ENCODE measurements at regions not wholly inside any gene's neighbourhood (a gene's known extent, or its start where the extent isn't known, plus 50 kb on each side); places are given as distances from the start of the nearest gene placed in this dataset.
"Not testable (repeated sequence)": the region's sequence is repeated elsewhere in the genome, so short reads cannot be mapped to it uniquely, and the experiment has no call there.

DNA sequence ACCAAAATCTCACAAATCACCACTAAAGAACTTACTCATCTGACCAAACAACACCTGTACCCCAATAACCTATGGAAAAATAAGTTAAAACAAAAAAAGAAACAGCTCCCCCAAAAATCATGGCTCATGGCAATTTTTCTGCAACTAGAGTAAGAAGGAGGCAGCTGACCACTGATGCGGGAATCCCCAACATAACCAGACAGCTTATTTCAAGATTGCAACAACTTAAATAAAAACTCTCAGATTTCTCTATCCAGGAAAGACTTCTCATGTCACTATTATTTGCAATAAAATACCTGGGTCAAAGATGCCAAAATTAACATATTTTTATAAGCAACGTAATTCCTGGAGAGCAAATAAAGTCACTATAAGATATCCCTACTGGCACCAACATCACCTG, 128.1 kb upstream of the LY86 start:
- no peak for DNase-seq (ENCODE audit: low read depth, low spot score)
- in situ Hi-C loops (cut with HindIII; ENCODE audit: low pct_unique_long_range_greater_than_20kb, low sequenced_read_pairs) = no loop called here

DNA sequence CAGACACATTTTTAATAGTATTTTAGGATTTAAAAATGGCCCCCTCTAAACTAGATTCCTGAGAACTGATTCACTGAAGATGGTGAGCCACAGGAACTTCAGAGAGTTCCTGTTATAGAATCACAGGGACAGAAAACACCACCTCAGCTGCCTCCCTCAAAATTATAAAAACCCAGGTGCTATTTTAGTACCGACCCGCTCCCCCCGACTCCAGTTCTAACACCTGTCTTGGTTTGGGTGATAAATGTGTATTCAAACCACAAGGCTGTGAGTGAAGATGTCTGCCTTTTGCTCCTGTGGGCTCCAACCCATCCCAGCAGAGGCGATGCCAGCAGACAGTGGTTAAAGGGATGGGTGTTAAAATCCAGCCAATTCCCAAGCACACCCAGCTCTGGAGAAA, 127.4 kb upstream of the LY86 start:
- DNase-seq (ENCODE audit: low read depth, low spot score) = no peak
- in situ Hi-C loops (cut with HindIII; ENCODE audit: low pct_unique_long_range_greater_than_20kb, low sequenced_read_pairs) = no loop called here

DNA sequence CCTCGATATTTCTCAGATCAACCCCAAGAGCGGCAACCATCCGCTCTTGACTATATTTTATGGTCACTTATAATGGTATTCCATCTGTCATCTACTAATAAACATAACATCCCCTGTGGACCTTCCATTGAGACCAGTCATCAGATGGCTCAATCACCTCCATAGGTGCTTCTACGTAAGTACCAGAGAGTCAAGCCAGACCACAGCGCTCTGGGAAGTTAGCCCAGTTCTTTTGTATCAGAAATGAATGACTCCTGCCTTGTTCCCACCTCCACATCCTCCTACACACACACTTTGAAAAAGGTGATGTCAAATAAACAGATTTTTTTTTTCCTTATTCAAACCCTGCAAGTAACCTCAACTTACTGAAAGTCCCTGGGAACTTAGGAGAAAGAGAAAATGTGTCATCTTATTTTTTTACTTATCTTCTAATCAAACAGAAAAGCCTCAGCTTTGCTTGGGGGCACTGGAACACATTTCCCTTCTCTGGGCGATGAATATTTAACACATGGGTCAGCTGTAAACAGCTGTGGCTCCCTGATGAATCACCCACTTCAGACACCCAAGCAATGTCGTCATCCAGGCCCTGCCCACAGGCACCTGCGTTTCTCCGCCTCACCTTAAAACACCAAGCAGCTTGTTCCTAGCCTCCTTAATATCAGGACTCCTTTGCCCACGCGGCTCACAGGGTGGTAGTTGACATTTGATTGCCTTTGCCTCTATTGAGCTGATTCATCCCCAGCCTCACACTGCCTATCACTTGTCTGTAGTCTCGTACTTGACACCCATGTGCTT, 121.4 kb upstream of the LY86 start:
- no peak for DNase-seq (ENCODE audit: low read depth, low spot score)
- in situ Hi-C loops (cut with HindIII; ENCODE audit: low pct_unique_long_range_greater_than_20kb, low sequenced_read_pairs) = no loop called here

DNA sequence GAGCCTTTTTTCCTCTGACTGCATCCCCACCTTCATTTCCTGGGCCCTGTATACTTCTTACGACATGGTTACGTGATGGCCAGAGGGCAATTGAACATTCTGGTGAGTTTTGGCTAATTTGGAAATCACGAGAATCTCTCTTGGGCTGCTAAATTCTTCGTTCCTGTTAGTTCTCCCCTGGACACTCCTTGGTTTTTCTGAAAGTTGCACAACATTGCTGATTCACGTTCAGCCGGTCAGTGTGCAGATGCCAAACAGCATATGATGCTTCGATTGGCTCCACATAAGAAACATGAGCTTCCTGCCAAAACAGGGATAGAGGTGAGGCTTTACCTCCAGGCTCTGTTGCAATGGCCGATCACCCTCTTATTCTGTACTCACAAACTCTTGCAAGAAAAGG, 119.4 kb upstream of the LY86 start:
- no peak for DNase-seq (ENCODE audit: low read depth, low spot score)
- in situ Hi-C loops (cut with HindIII; ENCODE audit: low pct_unique_long_range_greater_than_20kb, low sequenced_read_pairs) = no loop called here

DNA sequence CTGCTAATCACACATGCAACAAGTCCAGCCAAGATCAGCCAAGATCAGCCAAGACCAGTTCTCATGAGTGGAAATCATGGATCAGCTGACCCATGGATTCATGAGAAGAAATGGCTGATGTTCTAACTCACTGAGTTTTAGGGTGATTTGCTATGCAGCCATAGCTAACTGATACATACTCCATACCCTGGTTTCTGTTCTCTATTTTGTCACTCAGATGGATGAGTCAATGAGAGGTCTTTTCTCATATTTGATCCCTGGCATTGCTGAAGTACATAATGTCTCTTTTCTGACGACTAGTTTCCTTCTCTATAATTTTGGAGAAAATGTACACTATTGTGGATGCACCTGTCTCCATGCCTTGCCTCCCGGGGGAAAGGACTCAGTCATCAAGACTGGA, 118.4 kb upstream of the LY86 start:
- DNase-seq (ENCODE audit: low read depth, low spot score) = no peak
- in situ Hi-C loops (cut with HindIII; ENCODE audit: low pct_unique_long_range_greater_than_20kb, low sequenced_read_pairs) = no loop called here

DNA sequence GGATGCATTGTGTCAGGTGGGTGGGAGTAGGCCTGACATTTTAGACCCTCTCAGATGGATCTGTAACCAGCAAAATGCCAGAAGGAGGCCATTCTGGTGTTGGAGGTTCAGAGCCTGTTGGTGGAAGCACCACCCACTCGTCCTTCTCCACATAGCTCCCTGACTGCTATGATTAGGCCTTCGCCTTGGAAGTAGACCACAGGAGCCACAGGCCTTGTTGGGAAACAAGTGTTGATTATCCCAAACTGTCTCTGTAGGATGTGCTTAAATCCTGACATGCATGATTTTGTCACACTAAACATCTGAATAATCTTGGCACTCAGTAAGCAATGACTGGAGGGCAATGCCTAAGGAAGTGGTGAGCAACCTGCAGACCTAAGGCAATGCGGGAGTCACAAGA, 117.2 kb upstream of the LY86 start:
- in situ Hi-C loops (cut with HindIII; ENCODE audit: low pct_unique_long_range_greater_than_20kb, low sequenced_read_pairs) = no loop called here
- no peak for DNase-seq (ENCODE audit: low read depth, low spot score)

DNA sequence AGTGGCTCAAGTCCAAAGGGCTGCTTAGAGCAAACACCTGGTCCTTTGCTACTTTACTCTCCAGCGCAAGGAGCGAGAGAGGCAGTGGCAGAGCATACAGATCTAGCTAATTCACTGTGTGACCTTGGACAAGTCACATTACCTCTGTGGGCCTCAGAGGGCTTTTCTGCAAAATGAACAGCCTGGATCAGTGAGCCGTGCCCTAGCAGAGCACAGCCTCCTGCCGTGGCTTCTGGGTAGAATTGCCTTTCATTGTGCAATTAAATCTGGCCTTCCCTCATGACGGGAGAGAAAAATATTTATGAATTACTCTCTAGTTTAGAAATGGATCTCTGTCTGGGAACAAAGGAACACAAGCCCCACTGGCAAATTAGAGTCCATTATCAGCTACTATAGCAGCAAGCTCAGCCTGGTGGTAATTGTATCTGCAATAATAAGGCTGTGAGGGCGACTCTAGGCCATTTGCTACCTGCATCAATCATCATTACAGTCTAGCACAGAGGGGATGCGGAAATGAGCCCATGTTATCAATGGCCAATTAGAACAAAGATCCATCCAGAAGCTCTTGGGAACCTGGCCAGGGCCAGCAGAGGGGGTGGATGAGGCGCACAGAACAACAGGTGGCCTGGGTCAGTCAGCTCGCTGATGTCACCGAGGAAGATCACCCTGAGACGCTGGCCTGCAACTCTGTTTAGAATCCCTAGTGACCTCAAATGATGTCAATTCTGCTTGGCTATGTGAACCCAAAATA, 114.2 kb upstream of the LY86 start:
- no peak for DNase-seq (ENCODE audit: low read depth, low spot score)

DNA sequence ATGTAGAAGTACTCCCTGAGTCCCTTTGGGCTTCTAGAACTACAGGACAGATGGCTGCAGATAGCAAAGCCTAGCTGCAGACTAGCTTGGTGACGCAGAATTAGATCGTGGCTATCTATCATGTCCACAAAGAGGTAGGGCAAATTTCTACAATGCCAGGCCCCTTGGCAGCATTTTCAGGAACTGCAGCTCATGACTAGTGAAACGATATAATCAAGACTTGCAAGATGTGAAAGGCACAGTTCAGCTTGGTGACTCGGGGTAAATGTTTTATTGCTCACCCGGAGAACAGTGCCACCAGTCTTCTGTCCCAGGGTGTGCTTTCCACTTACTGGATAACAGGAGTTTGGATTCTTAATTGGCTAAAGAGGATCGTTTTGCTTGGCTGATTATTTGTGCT, 108.7 kb upstream of the LY86 start:
- no peak for DNase-seq (ENCODE audit: low read depth, low spot score)
- in situ Hi-C loops (cut with HindIII; ENCODE audit: low pct_unique_long_range_greater_than_20kb, low sequenced_read_pairs) = no loop called here

More for the DNA sequence above, 114.2 kb upstream of the LY86 start:
- in situ Hi-C loops (cut with HindIII; ENCODE audit: low pct_unique_long_range_greater_than_20kb, low sequenced_read_pairs) = no loop called here

DNA sequence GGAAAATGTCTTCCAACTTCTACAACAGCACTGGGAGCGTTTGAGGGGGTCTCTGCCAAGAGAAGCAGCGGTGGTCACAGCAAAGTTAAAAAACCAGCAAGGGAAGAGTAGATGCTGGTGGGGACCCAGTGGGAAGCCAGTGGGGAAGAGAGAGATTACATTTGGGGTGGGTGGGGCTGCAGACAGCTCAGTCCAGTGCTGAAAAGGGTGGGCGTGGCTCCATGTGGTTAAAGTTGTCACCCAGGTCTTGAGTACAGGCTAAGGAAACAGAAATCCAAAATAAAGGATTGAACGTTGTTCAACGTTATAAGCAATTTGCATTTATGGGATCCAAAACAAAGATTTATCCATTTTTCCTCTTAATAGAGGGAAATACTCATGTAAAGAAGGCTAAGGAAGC, 106.3 kb upstream of the LY86 start:
- in situ Hi-C loops (cut with HindIII; ENCODE audit: low pct_unique_long_range_greater_than_20kb, low sequenced_read_pairs) = no loop called here
- no peak for DNase-seq (ENCODE audit: low read depth, low spot score)

DNA sequence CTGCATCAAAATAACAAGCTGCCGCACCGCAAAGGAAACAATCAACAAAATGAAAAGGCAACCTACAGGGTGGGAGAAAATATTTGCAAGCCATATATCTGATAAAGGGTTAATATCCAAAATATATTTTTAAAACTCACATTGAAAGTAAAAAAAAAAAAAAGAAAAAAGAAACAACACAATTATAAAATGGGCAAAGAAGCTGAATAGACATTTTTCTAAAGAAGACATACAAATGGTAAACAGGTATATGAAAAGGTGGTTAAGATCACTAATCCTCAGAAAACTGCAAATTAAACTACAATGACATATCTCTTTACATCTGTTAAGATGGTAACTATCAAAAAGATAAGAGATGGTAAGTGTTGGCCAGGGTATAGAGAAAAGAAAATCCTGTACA, 105.4 kb upstream of the LY86 start:
- in situ Hi-C loops (cut with HindIII; ENCODE audit: low pct_unique_long_range_greater_than_20kb, low sequenced_read_pairs) = no loop called here

DNA sequence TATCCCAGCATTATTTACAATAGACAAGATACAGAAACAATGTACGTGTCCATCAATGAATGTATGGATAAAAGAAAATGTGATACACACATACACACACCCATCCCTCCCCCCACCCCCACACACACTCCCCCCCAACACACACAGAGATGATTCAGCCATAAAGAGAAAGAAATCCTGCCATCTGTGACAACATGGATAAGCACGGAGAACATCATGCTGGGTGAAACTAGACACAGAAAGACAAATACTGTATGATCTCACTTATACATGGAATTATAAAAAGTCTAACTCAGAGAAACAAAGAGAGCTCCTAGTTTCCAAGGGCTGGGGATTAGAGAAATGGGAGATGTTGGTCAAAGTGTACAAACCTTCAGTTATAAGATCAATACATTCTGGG, 104.8 kb upstream of the LY86 start:
- in situ Hi-C loops (cut with HindIII; ENCODE audit: low pct_unique_long_range_greater_than_20kb, low sequenced_read_pairs) = no loop called here
- DNase-seq (ENCODE audit: low read depth, low spot score) = no peak

More for the DNA sequence above, 105.4 kb upstream of the LY86 start:
- DNase-seq (ENCODE audit: low read depth, low spot score) = no peak

DNA sequence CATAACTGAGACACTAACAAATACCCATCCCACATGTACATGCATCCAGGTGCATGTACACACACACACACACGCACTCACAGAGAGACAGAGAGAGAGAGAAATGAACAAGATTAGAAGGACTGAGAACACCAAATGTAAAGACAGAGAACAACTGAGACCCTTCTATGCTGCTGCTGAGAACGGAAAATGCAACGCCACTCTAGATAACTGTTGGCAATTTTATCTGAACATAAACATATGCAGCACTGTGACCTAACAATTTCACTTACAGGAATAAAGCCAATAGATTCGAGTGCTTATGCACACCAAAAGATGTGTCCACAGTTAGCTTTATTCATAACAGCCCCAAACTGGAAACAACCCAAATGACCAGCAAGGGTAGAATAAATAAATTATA, 103.8 kb upstream of the LY86 start:
- in situ Hi-C loops (cut with HindIII; ENCODE audit: low pct_unique_long_range_greater_than_20kb, low sequenced_read_pairs) = no loop called here
- no peak for DNase-seq (ENCODE audit: low read depth, low spot score)

DNA sequence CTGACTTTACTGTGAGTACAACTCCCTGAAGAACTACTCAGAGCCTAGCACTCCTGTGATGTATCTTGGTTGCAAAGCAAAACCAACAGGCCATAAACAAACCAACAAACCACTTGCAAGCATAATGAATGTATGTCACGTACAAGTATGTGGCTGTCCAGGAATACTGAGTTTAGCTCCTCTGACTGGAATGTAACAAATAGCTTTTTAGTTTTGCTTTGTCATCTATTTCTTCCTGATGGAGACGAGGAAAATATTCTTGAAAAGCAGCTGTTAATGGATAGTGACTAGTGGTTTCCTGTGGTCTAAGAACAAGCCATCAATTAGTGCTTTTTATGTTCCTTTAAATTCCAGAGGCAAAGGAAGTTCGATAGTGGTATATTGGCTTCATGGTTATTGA, 101.9 kb upstream of the LY86 start:
- no peak for DNase-seq (ENCODE audit: low read depth, low spot score)
- in situ Hi-C loops (cut with HindIII; ENCODE audit: low pct_unique_long_range_greater_than_20kb, low sequenced_read_pairs) = no loop called here

DNA sequence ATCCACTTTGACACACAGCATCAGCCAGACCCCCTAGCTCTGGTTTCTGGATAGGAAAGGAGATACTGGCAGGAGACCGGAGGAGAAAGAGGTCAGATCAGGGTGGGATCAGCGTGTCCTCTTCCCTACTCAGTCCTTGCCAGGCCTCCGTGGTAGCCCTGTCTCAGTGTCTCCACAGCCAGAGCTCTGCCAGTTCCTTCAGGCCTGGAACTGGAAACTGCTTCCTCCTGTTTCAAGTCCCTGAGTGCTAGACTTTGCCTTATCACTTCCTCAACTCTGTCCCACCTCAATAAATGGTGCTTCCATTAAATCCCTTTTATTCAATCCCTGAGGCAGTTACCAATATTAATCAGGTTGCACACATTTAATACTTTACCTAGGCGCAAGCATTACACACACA, 96.8 kb upstream of the LY86 start:
- DNase-seq (ENCODE audit: low read depth, low spot score) = no peak
- in situ Hi-C loops (cut with HindIII; ENCODE audit: low pct_unique_long_range_greater_than_20kb, low sequenced_read_pairs) = no loop called here

DNA sequence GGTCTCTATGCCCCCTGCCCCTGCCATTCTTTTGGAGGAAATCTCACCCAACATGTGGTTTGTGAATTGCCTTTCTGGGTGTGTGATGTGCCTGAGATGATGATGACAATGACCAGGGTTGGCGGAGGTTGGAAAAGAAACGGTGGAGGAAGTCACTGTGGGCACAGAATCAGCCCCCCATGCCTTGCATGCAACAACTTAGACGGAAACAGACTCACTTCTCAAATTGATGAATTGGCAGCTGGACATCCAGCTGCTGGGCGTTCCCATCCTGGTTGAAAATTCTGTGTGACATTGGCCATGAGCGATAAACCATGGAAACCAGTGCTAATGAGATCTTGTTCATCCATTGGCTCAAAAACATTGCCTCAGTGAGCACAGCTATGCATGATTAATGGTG, 95.8 kb upstream of the LY86 start:
- DNase-seq (ENCODE audit: low read depth, low spot score) = no peak
- in situ Hi-C loops (cut with HindIII; ENCODE audit: low pct_unique_long_range_greater_than_20kb, low sequenced_read_pairs) = no loop called here

DNA sequence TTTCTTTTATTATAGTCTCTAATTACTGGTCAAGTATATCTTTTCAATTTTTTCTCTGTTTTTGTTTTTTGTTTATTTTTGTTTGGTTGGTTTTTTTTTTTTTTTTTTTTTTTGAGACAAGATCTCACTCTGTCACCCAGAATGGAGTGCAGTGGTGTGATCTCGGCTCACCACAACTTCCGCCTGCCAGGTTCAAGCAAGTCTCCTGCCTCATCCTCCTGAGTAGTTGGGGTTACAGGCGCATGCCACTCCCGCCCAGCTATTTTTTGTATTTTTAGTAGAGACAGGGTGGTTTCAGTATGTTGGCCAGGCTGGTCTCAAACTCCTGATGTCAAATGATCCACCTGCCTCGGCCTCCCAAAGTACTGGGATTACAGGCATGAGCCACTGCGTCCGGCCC, 94.4 kb upstream of the LY86 start:
- DNase-seq (ENCODE audit: low read depth, low spot score); in situ Hi-C loops (cut with HindIII; ENCODE audit: low pct_unique_long_range_greater_than_20kb, low sequenced_read_pairs): not testable (repeated sequence)

DNA sequence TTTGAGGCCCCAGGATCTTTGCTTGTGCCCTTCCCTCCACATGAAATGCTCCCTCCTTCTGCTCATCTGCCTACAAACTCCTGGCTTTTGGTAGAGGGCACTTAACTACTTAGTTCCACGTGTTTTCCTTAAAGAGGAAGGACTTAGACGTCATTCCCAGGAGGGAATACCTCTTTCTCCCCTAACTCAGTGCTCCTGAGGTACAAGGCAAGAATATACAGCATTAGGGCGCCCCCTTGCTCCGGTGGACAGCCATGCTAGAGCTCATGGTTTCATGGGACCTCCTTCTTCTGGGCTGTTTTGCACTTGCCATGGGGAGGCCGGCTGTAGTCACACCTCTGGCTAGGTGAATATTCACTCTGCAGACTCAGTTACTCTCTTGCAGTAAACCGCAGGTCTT, 93.8 kb upstream of the LY86 start:
- peak; percentile 80 for DNase-seq (ENCODE audit: low read depth, low spot score)

DNA sequence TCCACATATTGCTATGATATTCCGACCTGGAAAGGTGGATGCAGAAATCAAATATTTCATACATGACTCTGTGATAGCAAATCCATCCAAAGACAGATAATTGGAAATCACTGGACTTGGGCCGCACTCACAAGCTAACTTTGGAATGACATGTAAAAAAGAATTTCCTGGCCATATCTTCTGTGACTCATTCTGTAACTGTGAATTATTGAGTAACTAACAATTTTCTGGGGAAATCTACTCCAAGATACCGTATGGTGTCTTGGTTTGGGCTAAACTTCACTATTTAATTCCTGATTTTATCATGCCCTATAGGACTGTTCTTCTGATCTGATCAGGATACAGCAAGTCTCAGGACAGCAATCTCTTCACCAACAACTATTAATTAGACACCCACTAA, 92.7 kb upstream of the LY86 start:
- no peak for DNase-seq (ENCODE audit: low read depth, low spot score)
- in situ Hi-C loops (cut with HindIII; ENCODE audit: low pct_unique_long_range_greater_than_20kb, low sequenced_read_pairs) = no loop called here

More for the DNA sequence above, 93.8 kb upstream of the LY86 start:
- in situ Hi-C loops (cut with HindIII; ENCODE audit: low pct_unique_long_range_greater_than_20kb, low sequenced_read_pairs) = no loop called here

DNA sequence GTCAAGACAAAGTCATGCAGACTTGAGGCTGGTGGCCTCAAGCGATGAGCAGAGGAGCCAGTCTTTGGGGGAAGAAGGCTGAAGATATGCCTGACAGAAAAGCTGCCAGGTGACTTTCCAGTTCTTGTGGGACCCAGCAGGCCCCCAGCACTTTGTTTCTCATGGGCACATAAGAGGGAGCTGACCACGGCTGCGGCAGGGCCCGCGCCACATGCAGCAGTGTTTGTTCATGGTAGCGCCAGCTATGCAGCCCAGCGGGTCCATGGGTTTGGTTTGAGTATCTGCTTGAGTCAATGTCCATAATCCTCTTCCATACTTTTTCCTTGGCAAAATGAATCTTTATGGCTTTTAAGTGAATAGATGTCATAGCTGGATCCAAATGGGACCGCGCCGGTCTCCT, 91.0 kb upstream of the LY86 start:
- DNase-seq (ENCODE audit: low read depth, low spot score) = no peak
- in situ Hi-C loops (cut with HindIII; ENCODE audit: low pct_unique_long_range_greater_than_20kb, low sequenced_read_pairs) = no loop called here
